Left lobe of liver (tissue), 2 donors: ENCODE measurements at regions not wholly inside any gene's neighbourhood (a gene's known extent, or its start where the extent isn't known, plus 50 kb on each side); places are given as distances from the start of the nearest gene placed in this dataset.

ENCODE experiments used
- ATAC-seq: fragments of 200-7000 bp; cut with Tn5 transposase; one replicate; pipeline ENCODE4 v1.9.1; 2020; ENCODE audit warnings: mild to moderate bottlenecking, moderate library complexity
- DNase-seq: peaks from one replicate; pipeline ENCODE4 v3.0.0-alpha.2; 2020; ENCODE audit warnings: low spot score
- donor health status: DM: no; HTN: no; CAD: no; lungs with moderate emphysema.
- donor health status: DM: no; HTN: yes; CAD: no.

- ATAC-seq: no peak
- no peak for DNase-seq
These were observed 97.7 kb upstream of the TMEM196 start for GRCh38 chr7:19871102-19871501.

GRCh38 chr7:19869979-19870378 lies 96.6 kb upstream of the TMEM196 start:
- ATAC-seq (no peak), DNase-seq (no peak)

GRCh38 chr7:19853261-19853832 lies 79.9 kb upstream of the TMEM196 start:
- ATAC-seq: no peak
- DNase-seq: no peak

DNA sequence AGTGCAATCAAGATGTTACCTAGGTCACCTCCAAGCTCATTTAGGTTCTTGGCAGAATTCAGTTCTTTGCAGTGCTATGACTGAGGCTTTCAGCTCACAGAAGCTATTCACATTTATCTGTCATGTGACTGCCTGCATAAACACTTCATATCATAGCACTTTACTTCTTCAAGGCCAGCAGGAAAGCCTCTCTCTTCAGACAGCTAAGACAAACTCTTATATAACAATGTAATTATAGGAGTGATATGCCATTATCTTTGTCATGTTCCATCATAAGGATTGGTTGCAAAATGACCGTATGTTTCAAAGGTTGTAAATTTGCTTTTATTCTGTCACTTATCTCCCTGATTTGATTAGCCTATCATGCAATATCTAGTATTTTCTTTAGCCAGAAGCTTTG lies 78.8 kb upstream of the TMEM196 start:
- DNase-seq (no peak), ATAC-seq (no peak)

- ATAC-seq (no peak), DNase-seq (no peak)
These were observed 78.1 kb upstream of the TMEM196 start for GRCh38 chr7:19851504-19851903.

- ATAC-seq (no peak), DNase-seq (no peak)
These were observed 61.1 kb upstream of the TMEM196 start for GRCh38 chr7:19834566-19834965.

DNA sequence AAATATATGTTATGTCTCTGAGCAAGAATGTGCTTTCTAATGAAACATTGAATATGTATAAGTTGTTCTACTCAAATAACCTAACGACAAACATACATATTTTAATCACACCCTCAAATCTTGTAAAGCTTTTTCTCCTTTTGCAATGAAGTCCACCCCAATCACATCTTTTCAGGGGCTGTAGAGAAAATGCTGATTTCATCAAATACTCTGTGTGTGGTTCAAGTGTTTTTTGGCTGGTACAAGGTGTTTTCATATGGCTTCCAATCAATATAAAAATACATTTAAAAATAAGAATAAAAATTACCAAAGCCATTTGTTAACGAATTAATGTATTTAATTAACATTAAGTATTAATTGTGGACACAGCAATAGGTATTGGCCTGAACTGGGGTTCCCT lies 57.2 kb upstream of the TMEM196 start:
- no peak for ATAC-seq

More for the DNA sequence above, 57.2 kb upstream of the TMEM196 start:
- DNase-seq: no peak
